ENCODE measurements at regions not wholly inside any gene's neighbourhood (a gene's known extent, or its start where the extent isn't known, plus 50 kb on each side); places are given as distances from the start of the nearest gene placed in this dataset.

- no peak overlapping the region for H3K4me3 ChIP-seq (ENCODE audit: low read depth, low read length)
- no peak for TF ChIP-seq CTCF (IDR thresholded peaks at IDR 0.05; ENCODE audit: control insufficient read depth, extremely low read depth, insufficient read depth)
- DNase-seq (ENCODE audit: low read depth) = no peak
Measured at GRCh38 chr4:122203407-122203806, 51.3 kb downstream of the BLTP1 start.

DNA sequence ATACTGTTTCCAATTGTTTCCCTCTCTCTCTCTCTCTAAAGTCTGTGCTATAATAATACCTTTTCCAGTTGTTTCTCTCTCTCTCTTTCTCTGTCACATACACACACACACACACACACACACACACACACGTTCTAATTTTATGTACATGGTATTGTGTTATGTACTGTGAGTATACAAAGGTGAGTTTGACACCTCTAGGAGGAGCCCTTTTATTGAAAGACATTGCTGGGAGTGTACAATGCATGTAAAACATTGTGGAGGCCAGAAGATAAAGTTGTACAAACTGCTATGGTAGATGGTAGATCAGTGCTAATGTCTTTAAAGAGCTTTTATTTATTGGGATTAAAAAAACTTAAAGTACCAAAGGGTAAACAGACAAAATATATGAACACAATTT lies 53.6 kb downstream of the BLTP1 start:
- TF ChIP-seq CTCF (IDR thresholded peaks at IDR 0.05; ENCODE audit: control insufficient read depth, extremely low read depth, insufficient read depth) = peak; percentile 51
- peak; percentile 2 for DNase-seq (ENCODE audit: low read depth)
- no peak overlapping the region for H3K4me3 ChIP-seq (ENCODE audit: low read depth, low read length)

GRCh38 chr4:122212880-122213279 lies 60.7 kb downstream of the BLTP1 start:
- TF ChIP-seq CTCF (IDR thresholded peaks at IDR 0.05; ENCODE audit: control insufficient read depth, extremely low read depth, insufficient read depth) = no peak
- no peak for DNase-seq (ENCODE audit: low read depth)
- no peak overlapping the region for H3K4me3 ChIP-seq (ENCODE audit: low read depth, low read length)

DNA sequence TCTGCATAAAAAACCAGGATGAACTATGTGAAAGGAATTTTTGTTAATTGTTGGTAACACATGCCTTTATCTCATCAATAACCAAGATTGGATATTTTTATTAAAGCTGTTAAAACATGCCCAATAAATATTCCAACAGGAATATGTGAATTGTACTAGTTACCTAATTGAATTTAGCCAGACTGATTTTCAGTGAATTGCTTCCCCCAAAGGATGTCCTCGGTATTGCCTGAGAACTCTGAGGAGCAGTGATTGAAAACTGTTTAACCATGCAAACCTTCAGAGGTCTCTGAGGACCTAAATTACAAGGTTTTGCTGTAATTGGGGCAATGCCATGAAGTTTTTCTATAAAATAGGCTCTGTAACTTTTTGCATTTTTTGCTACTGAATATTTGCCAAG lies 66.6 kb downstream of the BLTP1 start:
- no peak for DNase-seq (ENCODE audit: low read depth)
- no peak overlapping the region for H3K4me3 ChIP-seq (ENCODE audit: low read depth, low read length)
- TF ChIP-seq CTCF (IDR thresholded peaks at IDR 0.05; ENCODE audit: control insufficient read depth, extremely low read depth, insufficient read depth) = no peak

DNA sequence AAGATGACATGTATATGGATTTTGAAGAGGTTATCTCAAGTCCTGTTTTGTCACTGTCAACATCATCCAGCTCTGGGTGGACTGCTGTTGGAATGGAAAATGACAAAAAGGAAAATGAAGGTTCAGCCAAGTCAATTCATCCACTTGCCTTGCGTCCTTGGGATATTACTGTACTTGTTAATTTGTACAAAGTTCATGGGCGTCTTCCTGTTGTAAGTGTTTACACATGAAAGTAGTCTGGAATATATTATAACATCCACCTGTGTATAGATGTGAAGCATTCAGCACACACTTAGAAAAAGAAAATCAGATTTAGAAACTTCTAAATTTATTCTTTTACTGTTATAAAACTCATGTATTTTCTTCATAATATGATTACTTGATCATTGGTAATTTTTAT lies 67.2 kb downstream of the BLTP1 start:
- H3K4me3 ChIP-seq (ENCODE audit: low read depth, low read length) = no peak overlapping the region
- DNase-seq (ENCODE audit: low read depth) = no peak
- no peak for TF ChIP-seq CTCF (IDR thresholded peaks at IDR 0.05; ENCODE audit: control insufficient read depth, extremely low read depth, insufficient read depth)

DNA sequence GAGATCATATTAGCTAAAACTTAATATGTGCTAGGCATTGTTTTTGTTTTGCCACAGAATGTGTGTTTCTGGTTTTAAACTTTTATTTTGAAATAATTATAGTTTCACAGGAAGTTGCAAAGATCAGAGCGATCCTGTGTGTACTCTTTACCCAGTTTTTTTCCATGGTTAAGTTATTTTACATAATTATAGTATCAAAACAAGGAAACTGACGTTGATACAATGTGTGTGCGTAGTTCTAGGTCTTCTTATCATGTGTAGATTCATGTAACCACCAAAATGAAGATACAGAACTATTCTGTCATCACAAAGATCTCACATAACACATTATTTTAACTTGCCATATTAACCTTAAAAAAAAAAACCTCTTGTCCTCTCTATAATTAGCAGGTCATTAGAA lies 69.2 kb downstream of the BLTP1 start:
- no peak overlapping the region for H3K4me3 ChIP-seq (ENCODE audit: low read depth, low read length)

More for the DNA sequence above, 69.2 kb downstream of the BLTP1 start:
- TF ChIP-seq CTCF (IDR thresholded peaks at IDR 0.05; ENCODE audit: control insufficient read depth, extremely low read depth, insufficient read depth) = no peak
- no peak for DNase-seq (ENCODE audit: low read depth)

All from LNCaP clone FGC (cell line).